ENCODE measurements at regions not wholly inside any gene's neighbourhood (a gene's known extent, or its start where the extent isn't known, plus 50 kb on each side); places are given as distances from the start of the nearest gene placed in this dataset.
"Not testable (repeated sequence)": the region's sequence is repeated elsewhere in the genome, so short reads cannot be mapped to it uniquely, and the experiment has no call there.

- TF ChIP-seq CTCF (IDR thresholded peaks at IDR 0.05) (no peak), ZFX (IDR thresholded peaks at IDR 0.05; ENCODE audit: borderline replicate concordance) (no peak)
- H3K27ac ChIP-seq, result no peak overlapping the region
Observed at GRCh38 chr19:31534231-31534630, 185.0 kb upstream of the TSHZ3 start.

GRCh38 chr19:31534786-31535657, 185.8 kb upstream of the TSHZ3 start:
- no peak overlapping the region for H3K27ac ChIP-seq
- TF ChIP-seq ZFX (IDR thresholded peaks at IDR 0.05; ENCODE audit: borderline replicate concordance), result no peak
- no peak for TF ChIP-seq CTCF (IDR thresholded peaks at IDR 0.05)

- TF ChIP-seq ZFX (IDR thresholded peaks at IDR 0.05; ENCODE audit: borderline replicate concordance) (no peak), CTCF (IDR thresholded peaks at IDR 0.05) (no peak)
- no peak overlapping the region for H3K27ac ChIP-seq
Observed at GRCh38 chr19:31535691-31536460, 186.6 kb upstream of the TSHZ3 start.

GRCh38 chr19:31537136-31537535, 187.9 kb upstream of the TSHZ3 start:
- no peak overlapping the region for H3K27ac ChIP-seq
- no peak for TF ChIP-seq ZFX (IDR thresholded peaks at IDR 0.05; ENCODE audit: borderline replicate concordance)

- not testable (repeated sequence) for H3K27ac ChIP-seq
Observed at GRCh38 chr19:31537902-31538301, 188.7 kb upstream of the TSHZ3 start.

GRCh38 chr19:31538879-31539278, 189.6 kb upstream of the TSHZ3 start:
- TF ChIP-seq CTCF (IDR thresholded peaks at IDR 0.05) (no peak), ZFX (IDR thresholded peaks at IDR 0.05; ENCODE audit: borderline replicate concordance) (no peak)
- no peak overlapping the region for H3K27ac ChIP-seq

- no peak overlapping the region for H3K27ac ChIP-seq
- no peak for TF ChIP-seq ZFX (IDR thresholded peaks at IDR 0.05; ENCODE audit: borderline replicate concordance)
- no peak for TF ChIP-seq CTCF (IDR thresholded peaks at IDR 0.05)
Observed at GRCh38 chr19:31539386-31539785, 190.2 kb upstream of the TSHZ3 start.

GRCh38 chr19:31541396-31541795, 192.2 kb upstream of the TSHZ3 start:
- no peak overlapping the region for H3K27ac ChIP-seq
- TF ChIP-seq CTCF (IDR thresholded peaks at IDR 0.05) (no peak), ZFX (IDR thresholded peaks at IDR 0.05; ENCODE audit: borderline replicate concordance) (no peak)
